Endothelial cell of umbilical vein (primary cell): ENCODE measurements at regions not wholly inside any gene's neighbourhood (a gene's known extent, or its start where the extent isn't known, plus 50 kb on each side); places are given as distances from the start of the nearest gene placed in this dataset.

Source experiments
- BruUV-seq: library from RNA; stranded (reverse); fragments of 400-500 nt; replicated peaks from 2 replicates; lab custom pipeline; 2021; lab: Mats Ljungman, UMichigan
- CTCF ChIA-PET: fragments of 300-600, 350-600 bp; sonication (Branson Sonifier 250); formaldehyde crosslinking; loops from one replicate; lab custom pipeline; 2021; ENCODE audit warnings: antibody characterized with exemption, inconsistent platforms; lab: Charles Lee
- POLR2A ChIA-PET: fragments of 300-600, 350-600 bp; sonication (Branson Sonifier 250); formaldehyde crosslinking; loops from one replicate; lab custom pipeline; 2021; ENCODE audit warnings: antibody characterized with exemption, inconsistent platforms; lab: Charles Lee
- DNase-seq: peaks from one replicate; pipeline ENCODE4 v3.0.0-alpha.2; 2011; ENCODE audit warnings: low read depth, low spot score
- FAIRE-seq: peaks from 2 replicates; lab custom pipeline; 2011; peaks lifted over from hg19 to GRCh38; lab: Jason Lieb, UNC
- H2AFZ ChIP-seq: 2 replicates; pipeline ENCODE4 v1.6.0; 2012; ENCODE audit warnings: low read depth, low read length, control low read depth, inconsistent platforms
- H3K27ac ChIP-seq: 2 replicates; pipeline ENCODE4 v1.5.1; 2011; ENCODE audit warnings: low read depth, mild to moderate bottlenecking, control low read depth, low read length, moderate library complexity; ENCODE audit not compliant: insufficient read depth
- H3K27me3 ChIP-seq, 2 experiments: 2 replicates each; pipeline versions ENCODE4 v1.6.0 to v1.6.1; 2011; ENCODE audit warnings: low read length in 2 of 2, mixed read lengths in 1 of 2; ENCODE audit not compliant: control insufficient read depth in 2 of 2, insufficient read depth in 2 of 2
- H3K36me3 ChIP-seq, 2 experiments: 2 replicates in 1 of 2; 3 replicates in 1 of 2; pipeline ENCODE4 v1.5.1; 2011; ENCODE audit warnings: low read length in 2 of 2, mild to moderate bottlenecking in 1 of 2, moderate library complexity in 1 of 2; ENCODE audit not compliant: control insufficient read depth in 2 of 2, insufficient read depth in 2 of 2; ENCODE audit errors: extremely low read depth in 1 of 2
- H3K4me1 ChIP-seq: 3 replicates; pipeline ENCODE4 v1.5.1; 2011; ENCODE audit warnings: mild to moderate bottlenecking, low read length; ENCODE audit not compliant: control insufficient read depth, insufficient read depth; ENCODE audit errors: extremely low read depth
- H3K4me2 ChIP-seq: 2 replicates; pipeline ENCODE4 v1.6.1; 2011; ENCODE audit warnings: low read length, control low read depth, mixed read lengths; ENCODE audit not compliant: insufficient read depth
- H3K4me3 ChIP-seq, 3 experiments: fragments of 200-600 bp in 1 of 3; sonication (generic), shearing (Covaris generic) in 1 of 3; replicated peaks in 1 of 3; 2 replicates each; pipeline ENCODE4 v1.5.1; 2011 to 2016; ENCODE audit warnings: control low read depth in 3 of 3, low read length in 3 of 3, mild to moderate bottlenecking in 2 of 3, inconsistent platforms in 1 of 3, low read depth in 1 of 3, moderate library complexity in 1 of 3; ENCODE audit not compliant: insufficient read depth in 1 of 3
- H3K79me2 ChIP-seq: 2 replicates; pipeline ENCODE4 v1.6.0; 2012; ENCODE audit warnings: low read length, inconsistent platforms; ENCODE audit not compliant: control insufficient read depth, insufficient read depth
- H3K9ac ChIP-seq: replicated peaks from 2 replicates; pipeline ENCODE3; 2011; ENCODE audit warnings: low read length, control low read depth; ENCODE audit not compliant: insufficient read depth; ENCODE audit errors: extremely low read depth
- H3K9me1 ChIP-seq: replicated peaks from 3 replicates; pipeline ENCODE4 v1.6.0; 2011; ENCODE audit warnings: mild to moderate bottlenecking, low read length; ENCODE audit not compliant: control insufficient read depth, insufficient read depth; ENCODE audit errors: extremely low read depth
- H3K9me3 ChIP-seq: replicated peaks from 2 replicates; pipeline ENCODE4 v1.5.1; 2012; ENCODE audit warnings: low read length, inconsistent platforms; ENCODE audit not compliant: control insufficient read depth, insufficient read depth
- H4K20me1 ChIP-seq: replicated peaks from 2 replicates; pipeline ENCODE3; 2011; ENCODE audit warnings: mild to moderate bottlenecking, low read length; ENCODE audit not compliant: control insufficient read depth, insufficient read depth; ENCODE audit errors: extremely low read depth
- EZH2 ChIP-seq: IDR thresholded peaks from 2 replicates; pipeline ENCODE4 v1.6.1; 2012; ENCODE audit warnings: borderline replicate concordance, low read depth, mild to moderate bottlenecking, moderate library complexity, low read length, inconsistent platforms; ENCODE audit not compliant: severe bottlenecking
- FOS ChIP-seq: IDR thresholded peaks from 2 replicates; pipeline ENCODE4 v1.6.1; 2011; ENCODE audit warnings: mild to moderate bottlenecking, low read length, moderate library complexity, borderline replicate concordance; ENCODE audit not compliant: insufficient read depth
- GATA2 ChIP-seq: IDR thresholded peaks from 2 replicates; pipeline ENCODE4 v1.7.0; 2011; ENCODE audit warnings: low read depth, mild to moderate bottlenecking, moderate library complexity, mixed read lengths, low read length; ENCODE audit not compliant: insufficient read length, insufficient read depth
- JUN ChIP-seq: IDR thresholded peaks from 2 replicates; pipeline ENCODE4 v1.6.1; 2011; ENCODE audit warnings: borderline replicate concordance, low read depth; ENCODE audit not compliant: insufficient read length, insufficient read depth
- MYC ChIP-seq: IDR thresholded peaks from one replicate; pipeline ENCODE4 v1.6.1; 2011; ENCODE audit warnings: mild to moderate bottlenecking, low read depth, low read length
- POLR2A ChIP-seq: IDR thresholded peaks from 2 replicates; pipeline ENCODE4 v1.6.1; 2012; ENCODE audit warnings: low read depth, mild to moderate bottlenecking, control low read depth, low read length
- POLR2AphosphoS5 ChIP-seq: IDR thresholded peaks from 2 replicates; pipeline ENCODE4 v1.6.1; 2012; ENCODE audit warnings: low read depth, mild to moderate bottlenecking, control low read depth, low read length, moderate library complexity; ENCODE audit not compliant: insufficient read depth
- dilution Hi-C: fragments of 300-500 bp; cut with MboI; formaldehyde crosslinking; loops from one replicate; pipeline ENCODE4 v1.15.0; 2019; ENCODE audit warnings: low sequenced_read_pairs; ENCODE audit not compliant: extremely low pct_ligation_motif_present
- intact Hi-C: fragments of 100-400 bp; cut with micrococcal nuclease; formaldehyde crosslinking; loops from one replicate; pipeline ENCODE4 v1.10.0; 2022
- TF ChIP-seq, protein P1 (sequence below), 2 donors: IDR thresholded peaks; 1 replicate in 1 of 2; 2 replicates in 1 of 2; pipeline ENCODE4 v1.5.1; 2011; ENCODE audit warnings: low read length in 2 of 2, mild to moderate bottlenecking in 2 of 2, moderate library complexity in 2 of 2, control low read depth in 1 of 2, inconsistent platforms in 1 of 2, low read depth in 1 of 2; ENCODE audit not compliant: insufficient read depth in 1 of 2; ENCODE audit errors: extremely low read depth in 1 of 2
- TF ChIP-seq, protein P2 (sequence below): IDR thresholded peaks from 2 replicates; pipeline ENCODE4 v1.6.1; 2011; ENCODE audit not compliant: insufficient read depth, insufficient read length

DNA sequence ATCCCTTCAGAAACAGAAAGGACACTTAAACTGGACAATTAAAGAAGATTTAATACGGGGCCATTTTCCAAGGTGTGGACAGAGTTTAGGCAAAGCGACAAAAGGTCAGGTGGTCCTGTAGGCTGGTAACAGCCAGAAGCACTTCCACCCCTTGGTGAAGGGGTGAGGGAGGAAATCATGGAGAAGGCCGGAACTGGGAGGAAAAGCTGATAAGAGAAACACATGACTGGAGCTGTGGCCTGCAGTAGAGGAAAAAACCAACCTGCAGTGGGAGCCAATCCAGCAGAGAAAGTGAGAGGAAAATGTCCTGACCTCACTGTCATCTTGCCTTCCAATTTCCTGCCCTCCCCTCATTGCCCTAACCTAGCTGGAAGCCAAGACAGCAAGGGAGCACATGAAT lies 249.8 kb downstream of the LMO4 start:
- H3K27me3 ChIP-seq: no peaks in the 10 kb centered on the region
- dilution Hi-C loops: no loop called here
- no peak overlapping the region for H2AFZ ChIP-seq
- H4K20me1 ChIP-seq: no peaks in the 10 kb centered on the region
- ChIA-PET CTCF (no interaction called here), POLR2A (no interaction called here)
- no peaks in the 10 kb centered on the region for H3K9me1 ChIP-seq
- intact Hi-C loops: no loop called here
- no peak overlapping the region for H3K9ac ChIP-seq
- no TSS peak for BruUV-seq
- H3K27ac ChIP-seq: no peak overlapping the region
- no peak for DNase-seq
- no peak for TF ChIP-seq JUN
- no peak for TF ChIP-seq GATA2
- no peak for TF ChIP-seq FOS
- TF ChIP-seq POLR2AphosphoS5: no peak
- TF ChIP-seq MYC: no peak
- TF ChIP-seq, protein P1, sequence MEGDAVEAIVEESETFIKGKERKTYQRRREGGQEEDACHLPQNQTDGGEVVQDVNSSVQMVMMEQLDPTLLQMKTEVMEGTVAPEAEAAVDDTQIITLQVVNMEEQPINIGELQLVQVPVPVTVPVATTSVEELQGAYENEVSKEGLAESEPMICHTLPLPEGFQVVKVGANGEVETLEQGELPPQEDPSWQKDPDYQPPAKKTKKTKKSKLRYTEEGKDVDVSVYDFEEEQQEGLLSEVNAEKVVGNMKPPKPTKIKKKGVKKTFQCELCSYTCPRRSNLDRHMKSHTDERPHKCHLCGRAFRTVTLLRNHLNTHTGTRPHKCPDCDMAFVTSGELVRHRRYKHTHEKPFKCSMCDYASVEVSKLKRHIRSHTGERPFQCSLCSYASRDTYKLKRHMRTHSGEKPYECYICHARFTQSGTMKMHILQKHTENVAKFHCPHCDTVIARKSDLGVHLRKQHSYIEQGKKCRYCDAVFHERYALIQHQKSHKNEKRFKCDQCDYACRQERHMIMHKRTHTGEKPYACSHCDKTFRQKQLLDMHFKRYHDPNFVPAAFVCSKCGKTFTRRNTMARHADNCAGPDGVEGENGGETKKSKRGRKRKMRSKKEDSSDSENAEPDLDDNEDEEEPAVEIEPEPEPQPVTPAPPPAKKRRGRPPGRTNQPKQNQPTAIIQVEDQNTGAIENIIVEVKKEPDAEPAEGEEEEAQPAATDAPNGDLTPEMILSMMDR (IDR thresholded peaks at IDR 0.05; ENCODE audit: extremely low read depth in 1 of 2, insufficient read depth in 1 of 2, low read depth in 1 of 2, low read length in 2 of 2): no peak
- TF ChIP-seq, protein P2, sequence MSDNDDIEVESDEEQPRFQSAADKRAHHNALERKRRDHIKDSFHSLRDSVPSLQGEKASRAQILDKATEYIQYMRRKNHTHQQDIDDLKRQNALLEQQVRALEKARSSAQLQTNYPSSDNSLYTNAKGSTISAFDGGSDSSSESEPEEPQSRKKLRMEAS: no peak
- no peak for TF ChIP-seq POLR2A
- TF ChIP-seq EZH2: no peak
- H3K4me2 ChIP-seq: no peak overlapping the region
- no peaks in the 10 kb centered on the region for H3K9me3 ChIP-seq
- H3K36me3 ChIP-seq: no peaks in the 10 kb centered on the region
- no peaks in the 10 kb centered on the region for H3K4me1 ChIP-seq
- H3K4me3 ChIP-seq: no peak overlapping the region
- no peak for FAIRE-seq
- H3K79me2 ChIP-seq: no peaks in the 10 kb centered on the region
